Glomerular endothelial cell (primary cell): ENCODE measurements at regions not wholly inside any gene's neighbourhood (a gene's known extent, or its start where the extent isn't known, plus 50 kb on each side); places are given as distances from the start of the nearest gene placed in this dataset.

ENCODE experiments used
- DNase-seq: peaks from one replicate; pipeline ENCODE4 v3.0.0-alpha.2; 2011; ENCODE audit warnings: low read depth, low spot score; ENCODE audit errors: extremely low read depth

- no peak for DNase-seq
Measured at GRCh38 chrX:14476205-14476604, 53.1 kb upstream of the GLRA2 start.

- no peak for DNase-seq
Measured at GRCh38 chrX:14449773-14450172, 79.6 kb upstream of the GLRA2 start.

GRCh38 chrX:14448406-14448805 is 80.9 kb upstream of the GLRA2 start:
- no peak for DNase-seq

- DNase-seq, result no peak
Measured at GRCh38 chrX:14440106-14440505, 89.2 kb upstream of the GLRA2 start.

GRCh38 chrX:14427614-14428013 is 101.7 kb upstream of the GLRA2 start:
- DNase-seq, result no peak

GRCh38 chrX:14420841-14421240 is 108.5 kb upstream of the GLRA2 start:
- DNase-seq, result no peak

- DNase-seq, result no peak
Measured at GRCh38 chrX:14412686-14413085, 116.7 kb upstream of the GLRA2 start.

- DNase-seq, result no peak
Measured at GRCh38 chrX:14411326-14411725, 118.0 kb upstream of the GLRA2 start.

GRCh38 chrX:14409341-14409740 is 120.0 kb upstream of the GLRA2 start:
- DNase-seq, result no peak

GRCh38 chrX:14406225-14406624 is 123.1 kb upstream of the GLRA2 start:
- no peak for DNase-seq

- DNase-seq, result no peak
Measured at GRCh38 chrX:14398725-14399124, 130.6 kb upstream of the GLRA2 start.

- no peak for DNase-seq
Measured at GRCh38 chrX:14389682-14390081, 139.7 kb upstream of the GLRA2 start.

GRCh38 chrX:14386981-14387380 is 142.4 kb upstream of the GLRA2 start:
- DNase-seq, result no peak

GRCh38 chrX:14380044-14380443 is 149.3 kb upstream of the GLRA2 start:
- DNase-seq, result no peak

- DNase-seq, result no peak
Measured at GRCh38 chrX:14377427-14377826, 151.9 kb upstream of the GLRA2 start.

- no peak for DNase-seq
Measured at GRCh38 chrX:14363728-14364127, 165.6 kb upstream of the GLRA2 start.

GRCh38 chrX:14362721-14363120 is 166.6 kb upstream of the GLRA2 start:
- no peak for DNase-seq

GRCh38 chrX:14361435-14361834 is 167.9 kb upstream of the GLRA2 start:
- DNase-seq, result no peak

GRCh38 chrX:14359727-14360126 is 169.6 kb upstream of the GLRA2 start:
- DNase-seq, result no peak

- no peak for DNase-seq
Measured at GRCh38 chrX:14359316-14359715, 170.0 kb upstream of the GLRA2 start.

GRCh38 chrX:14357314-14357713 is 172.0 kb upstream of the GLRA2 start:
- DNase-seq, result no peak

- no peak for DNase-seq
Measured at GRCh38 chrX:14356401-14356800, 172.9 kb upstream of the GLRA2 start.

GRCh38 chrX:14355556-14355955 is 173.8 kb upstream of the GLRA2 start:
- no peak for DNase-seq

- no peak for DNase-seq
Measured at GRCh38 chrX:14354521-14354920, 174.8 kb upstream of the GLRA2 start.
